GM19455 (cell line): ENCODE measurements at regions not wholly inside any gene's neighbourhood (a gene's known extent, or its start where the extent isn't known, plus 50 kb on each side); places are given as distances from the start of the nearest gene placed in this dataset.

ENCODE experiments used
- ATAC-seq: cut with Tn5 transposase; IDR thresholded peaks from one replicate; pipeline ENCODE4 v1.9.1; 2021; ENCODE audit not compliant: unreplicated experiment

GRCh38 chr3:194738254-194739093 lies 52.8 kb downstream of the FAM43A start:
- ATAC-seq = no peak

GRCh38 chr3:194739498-194740284 lies 54.0 kb downstream of the FAM43A start:
- ATAC-seq = no peak

GRCh38 chr3:194740859-194741491 lies 55.3 kb downstream of the FAM43A start:
- no peak for ATAC-seq

GRCh38 chr3:194741916-194742315 lies 56.2 kb downstream of the FAM43A start:
- ATAC-seq = no peak

- ATAC-seq = no peak
Observed at GRCh38 chr3:194744826-194745225, 59.1 kb downstream of the FAM43A start.

GRCh38 chr3:194745422-194746184 lies 59.9 kb downstream of the FAM43A start:
- ATAC-seq = no peak

- ATAC-seq = no peak
Observed at GRCh38 chr3:194748225-194748624, 62.5 kb downstream of the FAM43A start.

GRCh38 chr3:194749631-194750490 lies 64.2 kb downstream of the FAM43A start:
- no peak for ATAC-seq

GRCh38 chr3:194750491-194750828 lies 64.8 kb downstream of the FAM43A start:
- no peak for ATAC-seq

- no peak for ATAC-seq
Observed at GRCh38 chr3:194755671-194756459, 70.2 kb downstream of the FAM43A start.

GRCh38 chr3:194756460-194756779 lies 70.7 kb downstream of the FAM43A start:
- no peak for ATAC-seq

- ATAC-seq = no peak
Observed at GRCh38 chr3:194756791-194757325, 71.2 kb downstream of the FAM43A start.

- no peak for ATAC-seq
Observed at GRCh38 chr3:194757647-194758061, 72.0 kb downstream of the FAM43A start.

- no peak for ATAC-seq
Observed at GRCh38 chr3:194758716-194759115, 73.0 kb downstream of the FAM43A start.

GRCh38 chr3:194760494-194761137 lies 74.9 kb downstream of the FAM43A start:
- no peak for ATAC-seq

- no peak for ATAC-seq
Observed at GRCh38 chr3:194761384-194761783, 75.7 kb downstream of the FAM43A start.

- ATAC-seq = no peak
Observed at GRCh38 chr3:194766845-194767244, 81.2 kb downstream of the FAM43A start.

- no peak for ATAC-seq
Observed at GRCh38 chr3:194767446-194768207, 81.9 kb downstream of the FAM43A start.
